H9 (cell line): ENCODE measurements at regions not wholly inside any gene's neighbourhood (a gene's known extent, or its start where the extent isn't known, plus 50 kb on each side); places are given as distances from the start of the nearest gene placed in this dataset.

Experiments used
- DNase-seq: peaks from one replicate; pipeline ENCODE4 v3.0.0-alpha.2; 2017
- H2AFZ ChIP-seq: one replicate; pipeline ENCODE4 v1.6.1; 2013; ENCODE audit warnings: mild to moderate bottlenecking, low read length, control low read depth, moderate library complexity
- H2AK5ac ChIP-seq: 2 replicates; pipeline ENCODE4 v1.6.1; 2013; ENCODE audit warnings: low read length, control low read depth, mixed read lengths; ENCODE audit not compliant: insufficient read length
- H2BK120ac ChIP-seq: one replicate; pipeline ENCODE4 v1.6.1; 2013; ENCODE audit warnings: low read depth, mild to moderate bottlenecking, low read length, control low read depth, inconsistent platforms; ENCODE audit not compliant: poor library complexity, severe bottlenecking
- H2BK12ac ChIP-seq: 2 replicates; pipeline ENCODE4 v1.6.1; 2013; ENCODE audit warnings: low read length, control low read depth, mixed read lengths, low read depth; ENCODE audit not compliant: insufficient read length
- H2BK15ac ChIP-seq: 2 replicates; pipeline ENCODE4 v1.6.1; 2013; ENCODE audit warnings: low read depth, low read length, control low read depth
- H2BK20ac ChIP-seq: one replicate; pipeline ENCODE4 v1.6.1; 2013; ENCODE audit warnings: low read depth, mild to moderate bottlenecking, low read length, control low read depth, inconsistent platforms; ENCODE audit not compliant: poor library complexity, severe bottlenecking
- H2BK5ac ChIP-seq: 2 replicates; pipeline ENCODE4 v1.6.1; 2013; ENCODE audit warnings: low read length, control low read depth, mixed read lengths; ENCODE audit not compliant: insufficient read length
- H3K14ac ChIP-seq: 2 replicates; pipeline ENCODE4 v1.6.1; 2013; ENCODE audit warnings: low read length, control low read depth; ENCODE audit not compliant: insufficient read depth
- H3K18ac ChIP-seq: 2 replicates; pipeline ENCODE4 v1.6.1; 2013; ENCODE audit warnings: low read depth, mild to moderate bottlenecking, mixed read lengths, low read length, control low read depth; ENCODE audit not compliant: insufficient read length
- H3K23ac ChIP-seq: 2 replicates; pipeline ENCODE4 v1.6.1; 2013; ENCODE audit warnings: low read length, control low read depth, mixed read lengths, low read depth; ENCODE audit not compliant: insufficient read length
- H3K23me2 ChIP-seq: 2 replicates; pipeline ENCODE4 v1.6.1; 2013; ENCODE audit warnings: low read depth, mild to moderate bottlenecking, mixed read lengths, low read length, control low read depth; ENCODE audit not compliant: insufficient read length, poor library complexity, severe bottlenecking
- H3K27ac ChIP-seq: 2 replicates; pipeline ENCODE4 v1.5.1; 2013; ENCODE audit warnings: low read length, control low read depth, mixed read lengths, low read depth; ENCODE audit not compliant: insufficient read length
- H3K27me3 ChIP-seq: 2 replicates; pipeline ENCODE4 v1.6.1; 2013; ENCODE audit warnings: low read length, control low read depth, inconsistent platforms; ENCODE audit not compliant: insufficient read depth
- H3K4ac ChIP-seq: 2 replicates; pipeline ENCODE4 v1.6.1; 2013; ENCODE audit warnings: low read depth, mild to moderate bottlenecking, control low read depth, inconsistent platforms, low read length, moderate library complexity
- H3K4me1 ChIP-seq: 2 replicates; pipeline ENCODE4 v1.6.1; 2013; ENCODE audit warnings: low read length, control low read depth, inconsistent platforms; ENCODE audit not compliant: insufficient read depth
- H3K4me2 ChIP-seq: 2 replicates; pipeline ENCODE4 v1.6.1; 2013; ENCODE audit warnings: low read length, control low read depth, mixed read lengths; ENCODE audit not compliant: insufficient read length, insufficient read depth
- H3K56ac ChIP-seq: 2 replicates; pipeline ENCODE4 v1.6.1; 2013; ENCODE audit warnings: low read depth, mild to moderate bottlenecking, mixed read lengths, low read length, control low read depth; ENCODE audit not compliant: insufficient read length
- H3K79me1 ChIP-seq: 2 replicates; pipeline ENCODE4 v1.6.1; 2013; ENCODE audit warnings: low read depth, mild to moderate bottlenecking, moderate library complexity, low read length, control low read depth, inconsistent platforms; ENCODE audit not compliant: insufficient read depth, poor library complexity, severe bottlenecking
- H3K79me2 ChIP-seq: 2 replicates; pipeline ENCODE4 v1.6.1; 2013; ENCODE audit warnings: low read length, control low read depth, inconsistent platforms; ENCODE audit not compliant: insufficient read depth
- H3K9ac ChIP-seq: 2 replicates; pipeline ENCODE4 v1.6.1; 2013; ENCODE audit warnings: low read length, control low read depth, mixed read lengths; ENCODE audit not compliant: insufficient read length; ENCODE audit errors: extremely low read depth
- H3K9me3 ChIP-seq: one replicate; pipeline ENCODE4 v1.6.1; 2013; ENCODE audit warnings: low read depth, low read length, inconsistent platforms; ENCODE audit not compliant: control insufficient read depth
- H3T11ph ChIP-seq: one replicate; pipeline ENCODE4 v1.6.1; 2013; ENCODE audit warnings: mild to moderate bottlenecking, low read length, control low read depth, inconsistent platforms
- H4K20me1 ChIP-seq: one replicate; pipeline ENCODE4 v1.6.1; 2013; ENCODE audit not compliant: control insufficient read depth, insufficient read length, insufficient read depth
- H4K5ac ChIP-seq: 2 replicates; pipeline ENCODE4 v1.6.1; 2013; ENCODE audit warnings: low read depth, mild to moderate bottlenecking, mixed read lengths, low read length, control low read depth; ENCODE audit not compliant: insufficient read length
- H4K8ac ChIP-seq: replicated peaks from 2 replicates; pipeline ENCODE4 v1.6.1; 2013; ENCODE audit warnings: low read length, control low read depth, mixed read lengths, low read depth; ENCODE audit not compliant: insufficient read length
- H4K91ac ChIP-seq: 2 replicates; pipeline ENCODE4 v1.6.1; 2013; ENCODE audit warnings: low read depth, mild to moderate bottlenecking, moderate library complexity, mixed read lengths, low read length, control low read depth; ENCODE audit not compliant: insufficient read length
- H3K27ac Mint-ChIP-seq, 3 experiments: 2 replicates in 2 of 3; 3 replicates in 1 of 3; pipeline ENCODE4 v1.8.0; 2020 to 2021; ENCODE audit warnings: mixed read lengths in 3 of 3, mild to moderate bottlenecking in 1 of 3, moderate library complexity in 1 of 3
- H3K27me3 Mint-ChIP-seq: 2 replicates; pipeline ENCODE4 v1.8.0; 2021; ENCODE audit warnings: low read depth, mild to moderate bottlenecking, moderate library complexity, mixed read lengths
- H3K36me3 Mint-ChIP-seq, 3 experiments: 2 replicates in 2 of 3; 3 replicates in 1 of 3; pipeline ENCODE4 v1.8.0; 2020 to 2021; ENCODE audit warnings: low read depth in 3 of 3, mixed read lengths in 3 of 3; ENCODE audit not compliant: insufficient read depth in 1 of 3
- H3K4me1 Mint-ChIP-seq, 2 experiments: 2 replicates each; pipeline ENCODE4 v1.8.0; 2020; ENCODE audit warnings: mixed read lengths in 2 of 2
- H3K4me3 Mint-ChIP-seq, 2 experiments: 2 replicates in 1 of 2; 3 replicates in 1 of 2; pipeline ENCODE4 v1.8.0; 2020 to 2021; ENCODE audit warnings: mild to moderate bottlenecking in 2 of 2, mixed read lengths in 2 of 2, moderate library complexity in 1 of 2
- H3K9me3 Mint-ChIP-seq, 2 experiments: 2 replicates in 1 of 2; 3 replicates in 1 of 2; pipeline ENCODE4 v1.8.0; 2020; ENCODE audit warnings: mild to moderate bottlenecking in 2 of 2, mixed read lengths in 2 of 2, moderate library complexity in 1 of 2
- WGBS: extraction: QIAGEN DNeasy Blood & Tissue Kit; methylation state at CpG from one replicate; pipeline ENCODE4 v1.1.7; 2013; ENCODE audit warnings: missing lambda C conversion rate, low lambda C conversion rate, mixed read lengths; ENCODE audit not compliant: insufficient read length; ENCODE audit errors: extremely low coverage; 5-methylcytosine and 5-hydroxymethylcytosine counted together
- TF ChIP-seq, protein P1 (sequence below): fragments of 200-600 bp; sonication (generic); conservative IDR thresholded peaks from 3 replicates; pipeline ENCODE4 v1.8.0; 2021; ENCODE audit warnings: antibody characterized with exemption, mild to moderate bottlenecking

DNA sequence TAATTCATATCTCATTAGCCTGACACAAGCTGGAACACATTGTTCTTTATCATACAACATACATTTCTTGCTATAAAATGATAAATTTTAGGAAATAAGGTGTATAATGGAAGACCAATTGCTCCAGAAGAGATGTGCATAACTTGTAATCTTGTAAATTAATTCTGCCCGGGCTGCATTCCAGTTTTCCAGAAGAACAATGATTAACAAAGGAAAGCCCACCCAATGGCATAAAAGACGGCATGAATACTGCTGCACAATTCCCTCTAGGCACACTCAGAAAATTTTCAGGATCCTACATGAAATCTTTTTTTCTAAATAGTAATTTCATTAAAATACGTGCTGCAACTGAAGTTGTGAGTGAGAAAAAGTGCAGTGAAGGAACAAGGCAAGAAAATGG is 137.4 kb upstream of the KRR1 start:
- Histone ChIP-seq H3K9me3 (no peaks in the 10 kb centered on the region), H3K56ac (no peak overlapping the region), H3K79me1 (no peaks in the 10 kb centered on the region), H4K91ac (no peak overlapping the region), H2BK12ac (no peak overlapping the region), H2BK5ac (no peak overlapping the region), H3K4me1 (no peaks in the 10 kb centered on the region; the same call in 1 of the 2 replicates), H3K14ac (no peak overlapping the region), H2AFZ (no peak overlapping the region), H2AK5ac (no peak overlapping the region), H3K23me2 (no peaks in the 10 kb centered on the region), H2BK120ac (no peak overlapping the region), H3K23ac (no peak overlapping the region), H3K79me2 (no peaks in the 10 kb centered on the region), H3K9ac (no peak overlapping the region), H4K5ac (no peak overlapping the region), H2BK15ac (no peak overlapping the region), H3K27ac (no peak overlapping the region), H3T11ph (no peak overlapping the region), H4K8ac (no peak overlapping the region), H3K4me2 (no peak overlapping the region), H3K18ac (no peak overlapping the region), H3K4ac (no peak overlapping the region), H3K27me3 (no peaks in the 10 kb centered on the region), H4K20me1 (no peaks in the 10 kb centered on the region), H2BK20ac (no peak overlapping the region)
- no peaks in the 10 kb centered on the region for H3K27me3 Mint-ChIP-seq
- DNase-seq, result no peak
- no peak overlapping the region for H3K4me3 Mint-ChIP-seq
- H3K4me1 Mint-ChIP-seq, result peaks cover 6 to 15% of the 10 kb centered on the region in 2 experiments; a peak in 2 of 4 replicates
- no peaks in the 10 kb centered on the region for H3K36me3 Mint-ChIP-seq
- TF ChIP-seq, protein P1, sequence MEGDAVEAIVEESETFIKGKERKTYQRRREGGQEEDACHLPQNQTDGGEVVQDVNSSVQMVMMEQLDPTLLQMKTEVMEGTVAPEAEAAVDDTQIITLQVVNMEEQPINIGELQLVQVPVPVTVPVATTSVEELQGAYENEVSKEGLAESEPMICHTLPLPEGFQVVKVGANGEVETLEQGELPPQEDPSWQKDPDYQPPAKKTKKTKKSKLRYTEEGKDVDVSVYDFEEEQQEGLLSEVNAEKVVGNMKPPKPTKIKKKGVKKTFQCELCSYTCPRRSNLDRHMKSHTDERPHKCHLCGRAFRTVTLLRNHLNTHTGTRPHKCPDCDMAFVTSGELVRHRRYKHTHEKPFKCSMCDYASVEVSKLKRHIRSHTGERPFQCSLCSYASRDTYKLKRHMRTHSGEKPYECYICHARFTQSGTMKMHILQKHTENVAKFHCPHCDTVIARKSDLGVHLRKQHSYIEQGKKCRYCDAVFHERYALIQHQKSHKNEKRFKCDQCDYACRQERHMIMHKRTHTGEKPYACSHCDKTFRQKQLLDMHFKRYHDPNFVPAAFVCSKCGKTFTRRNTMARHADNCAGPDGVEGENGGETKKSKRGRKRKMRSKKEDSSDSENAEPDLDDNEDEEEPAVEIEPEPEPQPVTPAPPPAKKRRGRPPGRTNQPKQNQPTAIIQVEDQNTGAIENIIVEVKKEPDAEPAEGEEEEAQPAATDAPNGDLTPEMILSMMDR, result no peak
- H3K9me3 Mint-ChIP-seq, result no peaks in the 10 kb centered on the region
- WGBS, result no CpG with 5 or more reads among the region's 3 CpGs
- H3K27ac Mint-ChIP-seq, result no peak overlapping the region
